CD4-positive, CD25-positive, alpha-beta regulatory T cell (primary cell): ENCODE measurements at regions not wholly inside any gene's neighbourhood (a gene's known extent, or its start where the extent isn't known, plus 50 kb on each side); places are given as distances from the start of the nearest gene placed in this dataset.

Experiments
- ATAC-seq, 2 donors: fragments of 150-1000 bp; cut with Tn5 transposase; one replicate each; pipeline ENCODE4 v1.10.0; 2021; ENCODE audit warnings: low read depth in 2 of 2, moderate number of reproducible peaks in 2 of 2, moderate library complexity in 1 of 2
- DNase-seq, 3 donors: peaks; one replicate each; pipeline versions ENCODE4 v3.0.0 to v3.0.0-alpha.2; 2012 to 2022; ENCODE audit warnings: mixed read lengths in 1 of 3
- H3K27ac ChIP-seq: one replicate; pipeline ENCODE4 v1.7.0; 2013; ENCODE audit warnings: mild to moderate bottlenecking, low read length; ENCODE audit not compliant: insufficient read depth, poor library complexity, severe bottlenecking
- H3K27me3 ChIP-seq: one replicate; pipeline ENCODE4 v1.7.0; 2013; ENCODE audit warnings: low read length; ENCODE audit not compliant: control insufficient read depth, insufficient read depth
- H3K36me3 ChIP-seq: one replicate; pipeline ENCODE4 v1.7.0; 2013; ENCODE audit warnings: mild to moderate bottlenecking, low read length, moderate library complexity; ENCODE audit not compliant: control insufficient read depth, insufficient read depth
- H3K4me1 ChIP-seq: 2 replicates; pipeline ENCODE4 v1.7.0; 2013; ENCODE audit warnings: mild to moderate bottlenecking, low read length; ENCODE audit not compliant: insufficient read depth, control insufficient read depth, poor library complexity, severe bottlenecking
- H3K4me3 ChIP-seq: one replicate; pipeline ENCODE4 v1.7.0; 2013; ENCODE audit warnings: low read depth, mild to moderate bottlenecking, low read length, moderate library complexity
- H3K9me3 ChIP-seq, 2 experiments: 1 replicate in 1 of 2; 2 replicates in 1 of 2; pipeline ENCODE4 v1.7.0; 2013; ENCODE audit warnings: low read length in 2 of 2, mild to moderate bottlenecking in 1 of 2, moderate library complexity in 1 of 2; ENCODE audit not compliant: control insufficient read depth in 2 of 2
- H3K27ac Mint-ChIP-seq, 3 donors: one replicate each; pipeline ENCODE4 v1.8.0; 2020 to 2022; ENCODE audit warnings: mild to moderate bottlenecking in 3 of 3, mixed read lengths in 3 of 3, moderate library complexity in 2 of 3
- H3K27me3 Mint-ChIP-seq: one replicate; pipeline ENCODE4 v1.8.0; 2022; ENCODE audit warnings: mild to moderate bottlenecking, mixed read lengths
- H3K36me3 Mint-ChIP-seq: one replicate; pipeline ENCODE4 v1.8.0; 2020; ENCODE audit warnings: mixed read lengths
- H3K4me1 Mint-ChIP-seq, 4 donors: one replicate each; pipeline ENCODE4 v1.8.0; 2020 to 2022; ENCODE audit warnings: mixed read lengths in 4 of 4, mild to moderate bottlenecking in 1 of 4
- H3K4me3 Mint-ChIP-seq, 4 donors: one replicate each; pipeline ENCODE4 v1.8.0; 2020 to 2022; ENCODE audit warnings: mild to moderate bottlenecking in 4 of 4, mixed read lengths in 4 of 4, moderate library complexity in 3 of 4
- H3K9me3 Mint-ChIP-seq, 7 donors: one replicate each; pipeline ENCODE4 v1.8.0; 2020 to 2022; ENCODE audit warnings: mixed read lengths in 7 of 7, mild to moderate bottlenecking in 3 of 7, moderate library complexity in 2 of 7

DNA sequence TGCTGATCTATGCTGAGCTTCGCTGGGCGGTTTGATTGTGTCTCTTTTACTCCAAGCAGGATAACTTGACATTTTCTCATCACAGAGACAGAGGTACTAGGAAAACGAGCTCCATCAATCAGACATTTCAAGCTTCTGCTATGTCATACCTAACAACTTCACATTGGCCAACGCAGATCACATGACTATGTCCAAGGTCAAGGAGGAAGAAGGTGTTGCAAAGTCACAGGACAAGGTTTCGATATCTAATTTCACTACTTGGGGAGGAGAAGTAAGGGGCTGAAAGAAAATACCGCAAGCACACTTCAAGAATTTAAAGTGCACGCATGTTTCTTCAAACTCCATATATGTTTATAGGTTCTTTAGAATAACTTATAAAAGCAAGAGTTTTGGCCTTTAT, 425.8 kb downstream of the CHL1 start:
- H3K27me3 Mint-ChIP-seq = no peaks in the 10 kb centered on the region
- DNase-seq = no peak
- H3K4me3 ChIP-seq = no peak overlapping the region

DNA sequence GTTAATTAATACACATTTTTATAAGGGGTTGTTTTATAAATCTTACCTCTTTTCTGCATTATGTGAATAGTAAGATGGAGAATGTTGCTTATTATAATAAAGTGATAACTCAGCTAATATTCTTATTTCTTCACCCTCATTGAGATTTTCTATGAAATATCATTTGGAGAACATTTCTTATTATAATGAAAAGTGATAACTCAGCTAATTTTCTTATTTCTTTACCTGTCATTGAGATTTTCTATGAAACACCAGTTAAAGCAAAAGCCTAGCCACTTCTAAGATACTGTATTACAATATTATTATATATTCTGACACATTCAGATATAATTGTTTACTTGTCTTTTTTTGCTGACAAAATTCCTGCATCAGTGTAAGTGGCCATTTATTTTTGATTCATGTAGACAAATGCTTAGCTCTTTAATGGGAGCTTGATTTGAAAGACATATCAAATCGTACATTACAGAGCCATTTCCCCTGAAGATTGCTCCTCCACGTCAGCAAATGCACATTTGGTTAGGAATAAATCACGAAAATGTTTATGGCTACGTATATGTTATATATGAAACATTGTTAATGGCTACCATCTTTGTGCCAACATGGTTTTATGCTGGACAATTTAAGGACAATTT, 427.5 kb downstream of the CHL1 start:
- Mint-ChIP-seq H3K27me3 (no peaks in the 10 kb centered on the region), H3K27ac (no peak overlapping the region), H3K4me3 (no peak overlapping the region), H3K9me3 (peaks cover 0 to 12% (median 1%) of the 10 kb centered on the region in 7 donors), H3K4me1 (no peaks in the 10 kb centered on the region), H3K36me3 (no peaks in the 10 kb centered on the region)
- no peaks in the 10 kb centered on the region for H3K9me3 ChIP-seq
- no peaks in the 10 kb centered on the region for H3K36me3 ChIP-seq
- H3K4me1 ChIP-seq = no peaks in the 10 kb centered on the region
- no peak for ATAC-seq
- no peak for DNase-seq
- H3K27me3 ChIP-seq = no peaks in the 10 kb centered on the region
- no peak overlapping the region for H3K27ac ChIP-seq
- H3K4me3 ChIP-seq = no peak overlapping the region

More for the DNA sequence above, 425.8 kb downstream of the CHL1 start:
- no peak overlapping the region for H3K27ac Mint-ChIP-seq
- Histone ChIP-seq H3K36me3 (no peaks in the 10 kb centered on the region), H3K27me3 (no peaks in the 10 kb centered on the region), H3K27ac (no peak overlapping the region), H3K4me1 (no peaks in the 10 kb centered on the region), H3K9me3 (no peaks in the 10 kb centered on the region)
- no peak for ATAC-seq
- no peak overlapping the region for H3K4me3 Mint-ChIP-seq
- no peaks in the 10 kb centered on the region for H3K4me1 Mint-ChIP-seq
- peaks cover 0 to 10% (median 2%) of the 10 kb centered on the region in 7 donors for H3K9me3 Mint-ChIP-seq
- H3K36me3 Mint-ChIP-seq = no peaks in the 10 kb centered on the region

DNA sequence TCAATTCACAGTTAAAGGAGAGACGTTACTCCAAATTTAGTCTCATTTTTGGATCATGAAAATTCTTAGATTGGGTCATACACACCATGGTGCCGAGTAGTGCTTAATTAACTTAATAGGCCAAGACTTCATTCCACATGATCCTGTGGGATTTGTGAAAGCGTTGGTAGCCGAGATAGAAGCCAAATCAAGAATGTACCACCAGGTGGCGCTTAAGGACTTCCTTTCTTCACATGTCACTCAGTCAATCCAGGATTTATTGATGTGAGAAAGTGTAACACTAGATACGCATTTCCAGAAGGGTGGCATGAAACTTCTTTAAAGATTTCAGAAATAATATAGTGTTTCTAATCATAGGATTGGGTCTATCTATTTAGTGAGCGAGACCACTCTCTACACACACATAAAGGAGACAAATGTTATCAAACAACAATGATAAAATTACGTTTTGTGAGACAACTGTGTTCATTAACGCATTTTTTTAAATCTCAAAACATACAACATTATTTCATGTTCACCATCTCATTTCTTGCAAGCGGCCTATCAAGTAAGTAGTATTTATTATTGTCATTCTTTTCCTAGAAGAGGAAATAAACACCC, 436.1 kb downstream of the CHL1 start:
- H3K36me3 ChIP-seq = no peaks in the 10 kb centered on the region
- no peaks in the 10 kb centered on the region for H3K9me3 ChIP-seq
- Mint-ChIP-seq H3K4me3 (no peak overlapping the region), H3K4me1 (no peaks in the 10 kb centered on the region), H3K9me3 (peaks cover 0 to 5% (median 0%) of the 10 kb centered on the region in 7 donors), H3K36me3 (no peaks in the 10 kb centered on the region), H3K27ac (no peak overlapping the region), H3K27me3 (no peaks in the 10 kb centered on the region)
- DNase-seq (peak in 1 of 3 donors; percentile 35), ATAC-seq (no peak)
- H3K27ac ChIP-seq = no peak overlapping the region
- no peak overlapping the region for H3K4me3 ChIP-seq
- H3K4me1 ChIP-seq = no peaks in the 10 kb centered on the region
- H3K27me3 ChIP-seq = no peaks in the 10 kb centered on the region

DNA sequence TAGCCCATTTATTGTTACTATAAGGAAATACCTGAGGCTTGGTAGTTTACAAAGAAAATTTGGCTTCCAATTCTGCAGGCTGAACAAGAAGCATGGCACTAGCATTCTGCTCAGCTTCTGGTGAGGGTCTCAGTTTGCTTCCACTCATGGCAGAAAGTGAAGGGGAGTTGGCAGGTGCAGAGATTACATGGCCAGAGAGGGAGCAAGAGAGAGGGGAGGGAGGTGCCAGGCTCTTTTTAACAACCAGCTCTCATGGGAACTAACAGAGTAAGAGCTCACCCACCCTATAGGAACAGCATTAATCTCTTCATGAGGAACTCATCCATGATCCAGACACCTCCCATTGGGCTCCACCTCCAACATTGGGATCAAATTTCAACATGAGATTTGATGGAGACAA, 437.9 kb downstream of the CHL1 start:
- H3K36me3 ChIP-seq = no peaks in the 10 kb centered on the region
- H3K27me3 Mint-ChIP-seq = no peaks in the 10 kb centered on the region
- H3K27ac ChIP-seq = no peak overlapping the region
- peaks cover 0 to 3% (median 0%) of the 10 kb centered on the region in 7 donors for H3K9me3 Mint-ChIP-seq
- DNase-seq = no peak
- no peaks in the 10 kb centered on the region for H3K36me3 Mint-ChIP-seq
- no peaks in the 10 kb centered on the region for H3K4me1 ChIP-seq
- H3K4me3 Mint-ChIP-seq = no peak overlapping the region
- no peaks in the 10 kb centered on the region for H3K27me3 ChIP-seq
- no peaks in the 10 kb centered on the region for H3K4me1 Mint-ChIP-seq
- no peak for ATAC-seq
- H3K27ac Mint-ChIP-seq = no peak overlapping the region
- H3K9me3 ChIP-seq = no peaks in the 10 kb centered on the region
- no peak overlapping the region for H3K4me3 ChIP-seq

DNA sequence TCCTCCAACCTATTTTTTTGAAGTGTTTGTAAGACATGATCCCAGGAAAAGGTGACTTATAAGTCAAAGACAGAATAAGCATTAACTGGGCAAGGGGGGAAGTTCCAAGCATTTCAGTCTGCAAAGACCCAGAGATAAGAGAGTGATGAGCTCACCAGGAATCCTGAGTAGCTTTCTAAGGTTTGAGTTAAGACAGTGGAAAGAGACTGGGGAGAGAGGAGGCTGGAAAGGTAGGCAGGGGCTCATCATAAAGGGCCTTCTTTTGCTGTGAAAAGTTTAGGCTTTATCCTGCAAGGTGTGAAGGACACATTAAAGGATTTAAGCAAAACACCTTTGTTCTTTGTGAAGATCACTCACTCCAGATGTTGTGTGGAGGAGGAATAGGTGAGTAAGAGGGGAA, 438.8 kb downstream of the CHL1 start:
- Histone ChIP-seq H3K4me3 (no peak overlapping the region), H3K27ac (no peak overlapping the region), H3K4me1 (no peaks in the 10 kb centered on the region), H3K9me3 (no peaks in the 10 kb centered on the region), H3K36me3 (no peaks in the 10 kb centered on the region), H3K27me3 (no peaks in the 10 kb centered on the region)
- no peak overlapping the region for H3K27ac Mint-ChIP-seq
- H3K4me1 Mint-ChIP-seq = no peaks in the 10 kb centered on the region
- peaks cover 0 to 3% (median 1%) of the 10 kb centered on the region in 7 donors for H3K9me3 Mint-ChIP-seq
- DNase-seq (no peak), ATAC-seq (no peak)
- H3K36me3 Mint-ChIP-seq = no peaks in the 10 kb centered on the region
- H3K4me3 Mint-ChIP-seq = no peak overlapping the region
- H3K27me3 Mint-ChIP-seq = no peaks in the 10 kb centered on the region

DNA sequence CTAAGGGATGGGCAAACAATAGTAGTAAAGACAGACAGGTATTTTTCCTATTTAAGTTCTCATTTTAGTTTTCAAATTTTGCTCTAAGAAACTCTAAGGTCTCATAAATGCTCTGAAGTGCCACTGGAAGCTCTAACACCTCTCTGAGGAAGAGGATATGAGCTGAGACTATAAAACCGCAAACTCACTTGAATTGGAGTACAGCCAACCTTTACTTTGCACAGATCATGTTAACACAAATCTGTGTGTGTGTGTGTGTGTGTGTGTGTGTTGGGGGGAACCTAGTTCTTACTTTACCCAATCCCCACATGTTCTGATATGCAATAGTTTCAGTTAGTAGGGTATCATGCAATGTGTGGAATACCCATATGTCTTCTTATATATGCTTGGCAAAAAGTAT, 446.8 kb downstream of the CHL1 start:
- ATAC-seq (no peak), DNase-seq (no peak)
- H3K4me1 Mint-ChIP-seq = no peaks in the 10 kb centered on the region
- no peaks in the 10 kb centered on the region for H3K36me3 ChIP-seq
- no peak overlapping the region for H3K27ac ChIP-seq
- H3K27ac Mint-ChIP-seq = no peak overlapping the region
- no peaks in the 10 kb centered on the region for H3K27me3 Mint-ChIP-seq
- no peaks in the 10 kb centered on the region for H3K36me3 Mint-ChIP-seq
- peaks cover 2 to 12% (median 9%) of the 10 kb centered on the region in 7 donors for H3K9me3 Mint-ChIP-seq
- no peak overlapping the region for H3K4me3 Mint-ChIP-seq
- H3K9me3 ChIP-seq = peaks cover 0 to 4% of the 10 kb centered on the region in 2 experiments
- H3K4me3 ChIP-seq = no peak overlapping the region
- no peaks in the 10 kb centered on the region for H3K4me1 ChIP-seq
- H3K27me3 ChIP-seq = no peaks in the 10 kb centered on the region

DNA sequence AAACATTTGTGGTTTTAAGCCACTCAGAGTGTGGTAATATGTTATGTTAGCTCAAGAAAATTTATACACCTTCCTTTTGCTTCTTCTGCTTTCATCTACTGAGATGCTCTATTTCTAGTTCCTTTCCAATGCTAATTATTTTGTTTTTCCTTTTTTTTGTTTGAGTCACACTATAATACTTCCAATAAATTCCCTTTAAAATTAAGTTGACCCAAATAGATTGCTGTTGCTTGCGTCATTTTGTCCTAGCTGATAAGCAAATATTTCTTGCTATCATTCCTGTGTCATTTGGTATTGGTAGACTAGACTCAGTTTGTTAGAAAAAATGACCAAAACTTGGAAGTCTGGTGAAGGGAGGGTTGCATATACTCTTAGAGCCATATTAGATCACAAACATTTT, 437.0 kb upstream of the CNTN6 start:
- H3K27ac Mint-ChIP-seq = no peak overlapping the region
- H3K4me1 Mint-ChIP-seq = no peaks in the 10 kb centered on the region
- Histone ChIP-seq H3K27ac (no peak overlapping the region), H3K4me3 (no peak overlapping the region), H3K4me1 (no peaks in the 10 kb centered on the region), H3K36me3 (no peaks in the 10 kb centered on the region), H3K27me3 (no peaks in the 10 kb centered on the region), H3K9me3 (peaks cover 0 to 3% of the 10 kb centered on the region in 2 experiments)
- DNase-seq = no peak
- H3K9me3 Mint-ChIP-seq = peaks cover 3 to 10% (median 5%) of the 10 kb centered on the region in 7 donors
- no peaks in the 10 kb centered on the region for H3K27me3 Mint-ChIP-seq
- no peak overlapping the region for H3K4me3 Mint-ChIP-seq
- no peak for ATAC-seq
- no peaks in the 10 kb centered on the region for H3K36me3 Mint-ChIP-seq

DNA sequence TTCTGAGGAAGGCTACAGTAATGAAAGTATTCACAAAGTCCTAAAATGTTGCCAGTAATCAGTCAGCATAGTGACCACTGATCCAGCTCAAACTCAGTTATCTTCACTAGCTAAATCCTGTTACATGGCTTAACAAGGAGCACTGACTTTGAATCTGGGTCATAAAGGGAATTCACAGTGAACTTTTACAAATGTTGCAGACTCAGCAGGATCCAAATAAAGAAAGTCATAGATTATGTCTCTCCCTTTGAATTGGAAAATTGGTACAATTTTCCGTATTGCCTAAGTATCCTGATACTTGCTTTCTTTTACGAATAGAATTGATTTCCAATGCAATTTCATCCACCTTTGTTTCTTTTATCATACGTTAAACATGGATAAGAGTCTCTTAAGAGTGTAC, 431.5 kb upstream of the CNTN6 start:
- no peaks in the 10 kb centered on the region for H3K36me3 Mint-ChIP-seq
- no peak overlapping the region for H3K4me3 Mint-ChIP-seq
- Histone ChIP-seq H3K36me3 (no peaks in the 10 kb centered on the region), H3K9me3 (peaks cover 0 to 3% of the 10 kb centered on the region in 2 experiments), H3K4me1 (no peaks in the 10 kb centered on the region), H3K4me3 (no peak overlapping the region), H3K27me3 (no peaks in the 10 kb centered on the region), H3K27ac (no peak overlapping the region)
- H3K27me3 Mint-ChIP-seq = no peaks in the 10 kb centered on the region
- no peaks in the 10 kb centered on the region for H3K4me1 Mint-ChIP-seq
- ATAC-seq = no peak
- peaks cover 0 to 7% (median 3%) of the 10 kb centered on the region in 7 donors for H3K9me3 Mint-ChIP-seq
- no peak for DNase-seq
- no peak overlapping the region for H3K27ac Mint-ChIP-seq
